ENCODE measurements at regions not wholly inside any gene's neighbourhood (a gene's known extent, or its start where the extent isn't known, plus 50 kb on each side); places are given as distances from the start of the nearest gene placed in this dataset.

DNA sequence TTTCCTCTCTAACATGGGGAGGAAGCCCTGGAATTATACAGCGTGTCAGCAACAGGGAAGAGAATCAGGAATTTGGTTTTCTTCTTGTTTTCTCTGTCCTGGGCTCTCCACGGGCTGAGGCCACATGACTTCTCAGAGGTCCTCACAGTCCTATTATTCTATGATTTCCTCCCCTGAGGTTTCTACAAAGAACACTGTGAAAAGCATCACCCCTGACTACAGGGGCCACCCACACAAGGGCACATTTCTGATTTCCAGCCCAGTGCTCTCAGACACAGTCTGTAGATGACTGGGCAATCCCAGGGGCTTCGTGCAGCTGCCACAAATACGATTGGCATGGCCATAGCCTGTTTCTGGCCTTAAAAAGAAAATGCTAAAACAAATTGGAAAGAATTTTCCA is 284.9 kb downstream of the CEMIP2 start:
- Histone ChIP-seq H3K27ac (no peak overlapping the region), H3K9me3 (no peaks in the 10 kb centered on the region), H3K27me3 (replicated peaks; ENCODE audit: insufficient read depth) (no peaks in the 10 kb centered on the region), H3K4me1 (ENCODE audit: control insufficient read depth in 1 of 2, low read depth in 2 of 2) (no peaks in the 10 kb centered on the region), H3K4me3 (no peak overlapping the region), H3K36me3 (no peaks in the 10 kb centered on the region)
- no peak for DNase-seq (ENCODE audit: low spot score)
- ATAC-seq (ENCODE audit: insufficient number of reproducible peaks, low FRiP score, low read depth): no peak
- TF ChIP-seq, protein P1, sequence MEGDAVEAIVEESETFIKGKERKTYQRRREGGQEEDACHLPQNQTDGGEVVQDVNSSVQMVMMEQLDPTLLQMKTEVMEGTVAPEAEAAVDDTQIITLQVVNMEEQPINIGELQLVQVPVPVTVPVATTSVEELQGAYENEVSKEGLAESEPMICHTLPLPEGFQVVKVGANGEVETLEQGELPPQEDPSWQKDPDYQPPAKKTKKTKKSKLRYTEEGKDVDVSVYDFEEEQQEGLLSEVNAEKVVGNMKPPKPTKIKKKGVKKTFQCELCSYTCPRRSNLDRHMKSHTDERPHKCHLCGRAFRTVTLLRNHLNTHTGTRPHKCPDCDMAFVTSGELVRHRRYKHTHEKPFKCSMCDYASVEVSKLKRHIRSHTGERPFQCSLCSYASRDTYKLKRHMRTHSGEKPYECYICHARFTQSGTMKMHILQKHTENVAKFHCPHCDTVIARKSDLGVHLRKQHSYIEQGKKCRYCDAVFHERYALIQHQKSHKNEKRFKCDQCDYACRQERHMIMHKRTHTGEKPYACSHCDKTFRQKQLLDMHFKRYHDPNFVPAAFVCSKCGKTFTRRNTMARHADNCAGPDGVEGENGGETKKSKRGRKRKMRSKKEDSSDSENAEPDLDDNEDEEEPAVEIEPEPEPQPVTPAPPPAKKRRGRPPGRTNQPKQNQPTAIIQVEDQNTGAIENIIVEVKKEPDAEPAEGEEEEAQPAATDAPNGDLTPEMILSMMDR (IDR thresholded peaks at IDR 0.05): no peak

DNA sequence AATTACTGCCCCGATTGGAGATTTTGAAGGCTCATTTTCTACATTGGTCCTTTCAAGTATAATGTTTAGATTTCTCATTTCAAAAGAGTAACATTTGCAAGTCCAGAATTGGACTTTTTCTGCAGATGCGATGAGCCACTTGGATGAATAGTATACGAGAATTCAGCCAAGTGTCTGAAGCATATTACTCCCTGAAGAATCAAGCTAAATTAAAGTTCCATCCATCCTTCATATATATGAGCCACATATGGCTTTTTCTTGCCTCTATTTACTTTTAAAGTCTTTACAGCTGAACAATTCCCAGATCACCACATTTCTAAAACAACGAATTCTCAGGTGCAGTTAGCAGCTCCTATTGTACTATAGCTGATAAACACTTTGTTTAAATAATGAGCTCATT is 288.7 kb downstream of the CEMIP2 start:
- H3K27ac ChIP-seq: no peak overlapping the region
- DNase-seq (ENCODE audit: low spot score) (no peak), ATAC-seq (ENCODE audit: insufficient number of reproducible peaks, low FRiP score, low read depth) (no peak)
- no peaks in the 10 kb centered on the region for H3K9me3 ChIP-seq
- H3K27me3 ChIP-seq (replicated peaks; ENCODE audit: insufficient read depth): no peaks in the 10 kb centered on the region
- H3K36me3 ChIP-seq: no peaks in the 10 kb centered on the region
- TF ChIP-seq, protein P1 (IDR thresholded peaks at IDR 0.05): no peak
- H3K4me3 ChIP-seq: no peak overlapping the region
- no peaks in the 10 kb centered on the region for H3K4me1 ChIP-seq (ENCODE audit: control insufficient read depth in 1 of 2, low read depth in 2 of 2)

DNA sequence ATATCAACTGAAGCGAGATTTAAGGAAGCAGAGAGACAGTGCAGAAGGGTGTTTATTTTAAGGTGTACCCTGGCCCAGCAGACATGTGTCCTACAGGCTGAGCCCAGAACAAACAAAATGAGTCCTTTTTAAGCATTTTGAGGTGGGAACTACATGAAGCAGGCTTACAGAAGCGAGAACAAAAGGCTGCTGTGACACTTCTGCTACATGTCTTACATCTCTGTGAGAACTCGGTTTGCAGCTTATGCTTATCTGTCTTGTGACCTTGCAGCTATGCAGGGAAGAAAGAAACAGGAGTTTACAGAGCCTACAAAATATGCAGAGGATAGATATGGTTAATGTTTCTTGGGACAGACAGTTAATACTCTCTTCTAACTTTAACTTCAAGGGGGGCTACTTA is 295.9 kb downstream of the CEMIP2 start:
- no peaks in the 10 kb centered on the region for H3K36me3 ChIP-seq
- no peak overlapping the region for H3K4me3 ChIP-seq
- ATAC-seq (ENCODE audit: insufficient number of reproducible peaks, low FRiP score, low read depth): no peak
- H3K27ac ChIP-seq: no peak overlapping the region
- DNase-seq (ENCODE audit: low spot score): no peak
- H3K27me3 ChIP-seq (replicated peaks; ENCODE audit: insufficient read depth): no peaks in the 10 kb centered on the region
- no peaks in the 10 kb centered on the region for H3K9me3 ChIP-seq
- no peaks in the 10 kb centered on the region for H3K4me1 ChIP-seq (ENCODE audit: control insufficient read depth in 1 of 2, low read depth in 2 of 2)
- TF ChIP-seq, protein P1 (IDR thresholded peaks at IDR 0.05): no peak

DNA sequence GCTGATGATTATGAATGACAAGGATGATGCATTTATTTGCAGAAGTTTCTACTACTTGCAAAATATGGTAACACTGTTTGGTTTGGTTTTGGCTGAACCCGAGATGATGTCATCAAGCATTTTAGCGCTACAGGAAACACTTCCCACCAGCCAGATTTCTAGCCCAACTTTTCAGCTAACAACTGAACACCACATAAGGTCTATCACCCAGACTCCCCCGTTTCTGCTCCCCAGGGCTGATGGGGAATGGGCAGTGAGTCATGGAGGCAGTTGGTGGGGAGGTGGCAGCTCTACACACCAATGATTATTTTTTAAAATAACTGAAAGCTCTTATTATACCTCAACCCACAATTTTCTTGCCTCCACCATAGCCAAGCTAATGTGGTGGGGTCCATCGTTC is 302.9 kb downstream of the CEMIP2 start:
- no peak for DNase-seq (ENCODE audit: low spot score)
- Histone ChIP-seq H3K4me3 (no peak overlapping the region), H3K27ac (no peak overlapping the region), H3K9me3 (no peaks in the 10 kb centered on the region), H3K27me3 (replicated peaks; ENCODE audit: insufficient read depth) (no peaks in the 10 kb centered on the region), H3K36me3 (no peaks in the 10 kb centered on the region), H3K4me1 (ENCODE audit: control insufficient read depth in 1 of 2, low read depth in 2 of 2) (no peaks in the 10 kb centered on the region)
- no peak for ATAC-seq (ENCODE audit: insufficient number of reproducible peaks, low FRiP score, low read depth)
- TF ChIP-seq, protein P1 (IDR thresholded peaks at IDR 0.05): no peak

DNA sequence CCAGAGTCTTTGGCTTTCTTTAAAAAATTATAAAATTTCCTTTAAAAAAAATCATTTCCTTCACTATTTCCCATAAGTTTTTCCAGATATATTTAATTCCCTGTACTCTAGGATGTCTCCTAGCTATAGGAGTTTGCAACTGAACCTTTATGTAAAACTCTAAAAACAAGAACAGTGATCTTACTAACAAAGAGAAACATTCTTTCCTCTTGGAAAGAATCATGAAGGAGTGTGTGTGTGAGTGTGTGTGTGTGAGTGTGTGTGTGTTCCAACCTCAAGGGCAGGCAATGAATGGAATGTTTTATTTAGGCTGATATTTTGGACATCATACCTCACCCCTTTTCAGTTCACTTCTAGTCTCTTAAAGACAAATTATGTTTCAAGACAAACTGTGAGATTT is 309.2 kb downstream of the CEMIP2 start:
- Histone ChIP-seq H3K36me3 (no peaks in the 10 kb centered on the region), H3K4me3 (no peak overlapping the region), H3K9me3 (no peaks in the 10 kb centered on the region), H3K27me3 (replicated peaks; ENCODE audit: insufficient read depth) (no peaks in the 10 kb centered on the region), H3K4me1 (ENCODE audit: control insufficient read depth in 1 of 2, low read depth in 2 of 2) (no peaks in the 10 kb centered on the region), H3K27ac (no peak overlapping the region)
- TF ChIP-seq, protein P1 (IDR thresholded peaks at IDR 0.05): no peak
- ATAC-seq (ENCODE audit: insufficient number of reproducible peaks, low FRiP score, low read depth): no peak
- DNase-seq (ENCODE audit: low spot score): no peak
